ENCODE measurements at regions not wholly inside any gene's neighbourhood (a gene's known extent, or its start where the extent isn't known, plus 50 kb on each side); places are given as distances from the start of the nearest gene placed in this dataset.

- TF ChIP-seq CTCF (IDR thresholded peaks at IDR 0.05) (no peak), POLR2AphosphoS5 (IDR thresholded peaks at IDR 0.05) (no peak), POLR2A (IDR thresholded peaks at IDR 0.05) (no peak), EP300 (IDR thresholded peaks at IDR 0.05) (no peak)
Measured at GRCh38 chr13:50098693-50099092, 83.4 kb downstream of the KCNRG start.
